GM12878 (cell line): ENCODE measurements at regions not wholly inside any gene's neighbourhood (a gene's known extent, or its start where the extent isn't known, plus 50 kb on each side); places are given as distances from the start of the nearest gene placed in this dataset.

Source experiments
- BHLHE40 ChIP-seq, 2 experiments: fragments of 450-650 bp in 1 of 2; IDR thresholded peaks; 2 replicates each; pipeline ENCODE4 v1.6.1; 2011 to 2017; ENCODE audit warnings: low read depth in 2 of 2, borderline replicate concordance in 1 of 2, improper control_type of control experiment in 1 of 2, low read length in 1 of 2, mild to moderate bottlenecking in 1 of 2
- FOXM1 ChIP-seq: IDR thresholded peaks from 2 replicates; pipeline ENCODE4 v1.6.1; 2012; ENCODE audit warnings: low read depth, mild to moderate bottlenecking, inconsistent platforms, low read length, moderate library complexity
- IKZF2 ChIP-seq, 2 experiments: fragments of 450-650 bp; IDR thresholded peaks; 2 replicates each; pipeline ENCODE4 v1.6.1; 2017; ENCODE audit warnings: mild to moderate bottlenecking in 2 of 2, moderate library complexity in 2 of 2
- NFYA ChIP-seq: IDR thresholded peaks from 2 replicates; pipeline ENCODE4 v1.6.1; 2011; ENCODE audit warnings: low read depth, mild to moderate bottlenecking, low read length, improper control_type of control experiment, borderline replicate concordance
- USF2 ChIP-seq: IDR thresholded peaks from 2 replicates; pipeline ENCODE4 v1.6.1; 2011; ENCODE audit warnings: low read depth, low read length, improper control_type of control experiment, borderline replicate concordance
- TF ChIP-seq, protein P1 (sequence below), 3 experiments: IDR thresholded peaks in 2 of 3; conservative IDR thresholded peaks in 1 of 3; 2 replicates each; pipeline ENCODE4 v1.5.1; 2011; ENCODE audit warnings: low read depth in 3 of 3, low read length in 3 of 3, mild to moderate bottlenecking in 3 of 3, control low read depth in 2 of 3, moderate library complexity in 2 of 3, inconsistent platforms in 1 of 3, mixed read lengths in 1 of 3; ENCODE audit not compliant: control insufficient read depth in 2 of 3, insufficient read depth in 1 of 3; ENCODE audit errors: extremely low read depth in 1 of 3

DNA sequence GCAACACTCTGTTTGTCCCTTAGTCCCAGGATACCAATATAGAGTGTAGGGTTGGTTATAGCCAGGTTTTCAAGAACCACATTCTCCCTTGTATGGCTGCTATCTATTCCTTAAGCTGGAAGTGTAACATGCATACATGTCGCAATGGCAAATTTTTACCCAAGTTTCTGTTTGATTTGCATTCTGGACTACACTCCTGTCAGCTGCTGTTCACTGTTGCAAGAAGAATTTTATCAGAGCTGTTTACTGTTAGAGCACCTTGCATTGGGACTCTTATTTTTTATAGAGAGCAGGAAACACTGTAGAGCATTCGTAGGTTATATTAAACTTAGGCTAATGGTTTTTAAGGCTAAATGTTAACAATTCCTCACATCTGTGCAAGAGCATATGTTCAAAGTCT, 376.0 kb upstream of the LRFN5 start:
- TF ChIP-seq, protein P1, sequence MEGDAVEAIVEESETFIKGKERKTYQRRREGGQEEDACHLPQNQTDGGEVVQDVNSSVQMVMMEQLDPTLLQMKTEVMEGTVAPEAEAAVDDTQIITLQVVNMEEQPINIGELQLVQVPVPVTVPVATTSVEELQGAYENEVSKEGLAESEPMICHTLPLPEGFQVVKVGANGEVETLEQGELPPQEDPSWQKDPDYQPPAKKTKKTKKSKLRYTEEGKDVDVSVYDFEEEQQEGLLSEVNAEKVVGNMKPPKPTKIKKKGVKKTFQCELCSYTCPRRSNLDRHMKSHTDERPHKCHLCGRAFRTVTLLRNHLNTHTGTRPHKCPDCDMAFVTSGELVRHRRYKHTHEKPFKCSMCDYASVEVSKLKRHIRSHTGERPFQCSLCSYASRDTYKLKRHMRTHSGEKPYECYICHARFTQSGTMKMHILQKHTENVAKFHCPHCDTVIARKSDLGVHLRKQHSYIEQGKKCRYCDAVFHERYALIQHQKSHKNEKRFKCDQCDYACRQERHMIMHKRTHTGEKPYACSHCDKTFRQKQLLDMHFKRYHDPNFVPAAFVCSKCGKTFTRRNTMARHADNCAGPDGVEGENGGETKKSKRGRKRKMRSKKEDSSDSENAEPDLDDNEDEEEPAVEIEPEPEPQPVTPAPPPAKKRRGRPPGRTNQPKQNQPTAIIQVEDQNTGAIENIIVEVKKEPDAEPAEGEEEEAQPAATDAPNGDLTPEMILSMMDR (IDR thresholded peaks at IDR 0.05 in 2 of 3, conservative IDR thresholded peaks at IDR 0.05 in 1 of 3; ENCODE audit: control insufficient read depth in 2 of 3, extremely low read depth in 1 of 3, insufficient read depth in 1 of 3, low read depth in 3 of 3, low read length in 3 of 3), result no peak
- TF ChIP-seq NFYA, result no peak
- no peak for TF ChIP-seq BHLHE40 (IDR thresholded peaks at IDR 0.05; ENCODE audit: borderline replicate concordance in 1 of 2, low read depth in 2 of 2, low read length in 1 of 2)
- no peak for TF ChIP-seq USF2
- no peak for TF ChIP-seq IKZF2 (IDR thresholded peaks at IDR 0.05)
- no peak for TF ChIP-seq FOXM1
